NCI-H345 treated with DMSO at 0.1 percent for 48 hours (cell line): ENCODE measurements at regions not wholly inside any gene's neighbourhood (a gene's known extent, or its start where the extent isn't known, plus 50 kb on each side); places are given as distances from the start of the nearest gene placed in this dataset.

Experiments used
- DNase-seq: peaks from one replicate; lab custom pipeline; 2025; ENCODE audit not compliant: unreplicated experiment; lab: John Stamatoyannopoulos, UW

DNA sequence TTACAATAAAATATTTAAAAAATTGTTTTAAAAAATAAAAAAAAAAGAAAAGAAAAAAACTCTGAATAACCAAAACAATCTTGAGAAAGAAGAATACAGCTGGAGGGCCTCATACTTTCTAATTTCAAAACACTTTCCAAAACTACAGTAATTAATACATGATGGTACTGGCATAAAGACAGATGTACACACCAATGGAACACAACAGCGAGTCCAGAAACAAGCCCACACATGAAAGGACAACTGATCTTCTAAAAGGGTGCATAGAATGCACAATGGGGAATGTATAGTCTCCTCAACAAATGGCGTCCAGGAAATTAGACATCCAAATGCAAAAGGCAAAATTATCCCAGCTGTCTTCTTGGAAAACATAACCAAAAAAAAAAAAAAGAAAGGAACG lies 99.6 kb downstream of the LURAP1L start:
- no peak for DNase-seq

DNA sequence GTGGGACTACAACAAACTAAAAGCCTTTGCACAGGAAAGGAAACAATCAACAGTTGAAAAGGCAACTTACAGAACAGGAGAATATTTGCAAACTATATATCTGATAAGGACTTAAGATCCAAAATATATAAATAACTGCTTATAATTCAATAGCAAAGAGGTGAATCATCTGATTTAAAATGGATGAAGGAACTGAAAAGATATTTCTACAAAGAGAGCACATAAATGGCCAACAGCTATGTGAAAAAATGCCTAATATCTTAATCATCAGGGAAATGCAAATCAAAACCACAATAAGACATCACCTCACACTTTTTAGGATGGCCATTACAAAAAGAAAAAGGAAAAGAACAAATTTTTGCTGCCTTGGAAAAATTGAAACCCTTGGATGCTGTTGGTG lies 100.4 kb downstream of the LURAP1L start:
- DNase-seq = no peak

DNA sequence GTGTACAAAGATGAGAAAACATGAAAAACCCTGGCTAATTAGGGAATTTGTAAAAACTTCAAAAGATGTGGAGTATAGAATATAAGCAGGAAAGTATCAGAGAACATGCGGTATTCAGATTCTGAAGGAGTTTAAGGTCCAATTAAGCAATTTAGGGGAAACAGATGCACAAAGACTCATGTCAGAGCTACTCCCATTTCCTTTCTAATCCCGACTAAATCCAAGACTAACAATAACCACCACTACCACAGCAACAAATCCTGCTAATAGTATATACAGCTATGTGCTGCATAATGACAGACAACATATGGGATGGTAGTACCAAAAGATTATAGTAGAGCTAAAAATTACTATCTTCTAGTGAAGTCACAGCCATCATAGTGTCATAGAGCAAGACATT lies 102.1 kb downstream of the LURAP1L start:
- DNase-seq = no peak

- DNase-seq = no peak
Measured at GRCh38 chr9:12878351-12878978, 103.6 kb downstream of the LURAP1L start.

- DNase-seq = no peak
Measured at GRCh38 chr9:12879961-12880360, 105.1 kb downstream of the LURAP1L start.

DNA sequence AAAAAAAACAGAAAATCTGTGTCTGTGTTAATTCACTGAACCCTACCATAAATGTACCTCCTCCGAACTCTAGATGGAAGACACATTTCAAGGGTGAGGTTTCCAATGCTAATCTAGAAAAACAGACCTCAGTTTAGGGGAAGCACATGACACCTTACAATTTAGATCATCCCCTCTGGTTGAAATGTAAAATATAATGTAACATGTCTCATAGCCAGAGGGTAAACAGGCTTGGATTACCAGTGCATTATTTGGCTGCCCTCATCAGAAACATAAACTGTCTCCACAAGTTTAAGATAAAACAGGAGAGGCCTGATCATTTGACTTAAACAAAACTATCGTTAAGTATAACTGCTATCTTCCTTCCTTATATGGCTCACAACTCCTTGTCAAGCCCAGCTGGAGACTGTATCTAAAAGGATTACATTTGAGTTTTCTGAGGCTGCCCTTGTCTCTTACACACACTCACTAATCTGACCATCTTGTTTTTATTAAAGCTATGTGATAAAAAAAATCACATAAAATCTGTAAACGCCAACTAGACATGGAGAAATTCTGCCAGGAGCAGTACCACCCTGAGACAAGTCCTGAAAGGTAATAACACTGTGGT lies 105.7 kb downstream of the LURAP1L start:
- DNase-seq = no peak

GRCh38 chr9:12882430-12882829 lies 107.6 kb downstream of the LURAP1L start:
- no peak for DNase-seq

DNA sequence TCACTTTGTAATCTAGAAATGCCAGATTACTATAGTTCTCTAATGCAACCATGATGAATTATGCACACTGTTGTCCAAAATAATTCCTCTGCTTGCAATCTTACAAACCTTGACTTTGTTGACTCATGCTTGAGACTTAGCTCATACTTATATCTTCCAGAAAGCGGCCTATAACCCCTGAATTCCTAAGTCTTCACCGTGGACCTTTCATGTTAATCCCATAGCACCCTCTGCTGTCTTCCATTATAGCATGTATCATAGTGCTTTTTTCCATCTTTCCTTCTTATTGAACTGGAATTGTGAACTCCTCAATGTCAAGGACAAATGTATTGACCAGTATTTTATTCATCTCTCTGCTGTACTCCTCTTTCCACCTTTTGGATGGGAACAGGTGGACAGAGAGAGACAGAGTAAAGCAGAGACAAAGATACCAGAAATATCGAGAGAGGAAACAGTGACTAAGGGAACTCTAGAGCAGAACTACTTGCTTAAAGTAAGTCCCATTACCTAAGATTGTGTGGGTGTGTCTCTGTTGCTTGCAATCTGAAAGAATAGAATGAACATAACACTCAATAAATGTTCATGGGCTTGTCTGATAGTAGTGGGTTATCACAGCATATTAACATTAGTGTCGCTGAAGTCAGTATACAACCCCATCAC lies 110.0 kb downstream of the LURAP1L start:
- DNase-seq = no peak

GRCh38 chr9:12889402-12890106 lies 114.7 kb downstream of the LURAP1L start:
- no peak for DNase-seq

- no peak for DNase-seq
Measured at GRCh38 chr9:12891588-12891987, 116.8 kb downstream of the LURAP1L start.

DNA sequence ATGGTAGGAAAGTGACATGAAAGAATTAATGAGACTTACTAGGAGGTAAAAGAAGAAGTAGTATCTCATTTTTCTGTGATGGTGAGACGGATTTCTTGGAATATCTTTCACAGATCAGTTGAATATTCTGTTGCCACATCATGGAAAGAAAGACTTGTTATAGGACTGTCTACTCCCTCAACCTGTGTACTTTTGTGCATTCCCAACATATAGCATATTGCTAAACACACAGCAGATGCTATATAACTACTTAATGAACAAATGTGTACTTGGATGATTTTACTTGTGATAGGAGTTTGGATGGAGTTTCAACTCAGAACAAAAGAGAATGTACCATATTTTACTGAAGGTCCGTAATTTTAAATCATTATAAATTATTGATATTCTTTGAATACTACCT lies 128.5 kb downstream of the LURAP1L start:
- DNase-seq = no peak

DNA sequence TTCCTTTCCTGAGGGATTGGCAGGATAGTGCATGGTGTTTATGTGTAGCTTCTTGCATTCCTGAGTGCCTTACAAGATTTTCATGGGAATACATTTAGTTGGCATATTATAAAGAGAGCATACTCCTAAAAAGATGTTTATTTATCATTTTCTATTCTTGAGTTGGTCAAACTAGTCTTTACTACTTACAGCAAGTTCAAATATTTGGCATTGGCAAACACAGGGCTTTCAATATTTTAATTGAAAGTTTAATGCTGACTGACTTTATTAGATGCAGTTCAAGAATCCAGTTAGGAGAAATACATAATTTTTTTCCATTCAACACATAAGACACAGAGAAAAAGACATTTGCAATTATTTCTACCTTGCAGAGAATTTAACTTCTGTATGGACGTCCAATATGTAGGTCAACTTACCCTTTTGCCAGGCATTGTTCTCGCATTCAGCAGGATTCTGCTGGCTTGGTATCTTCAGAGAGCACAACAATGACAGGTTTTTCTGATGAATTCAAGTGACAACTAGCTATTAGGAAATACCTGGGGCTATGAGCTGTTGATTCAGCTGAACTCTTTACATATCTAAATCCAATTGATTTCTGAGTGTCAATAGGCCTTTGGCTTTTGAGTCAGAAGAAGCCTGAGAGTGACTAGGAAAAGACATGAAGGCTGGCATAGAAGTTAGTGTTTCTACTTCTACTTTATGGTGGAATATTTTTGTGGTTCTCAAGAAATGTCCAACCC lies 129.6 kb downstream of the LURAP1L start:
- no peak for DNase-seq

DNA sequence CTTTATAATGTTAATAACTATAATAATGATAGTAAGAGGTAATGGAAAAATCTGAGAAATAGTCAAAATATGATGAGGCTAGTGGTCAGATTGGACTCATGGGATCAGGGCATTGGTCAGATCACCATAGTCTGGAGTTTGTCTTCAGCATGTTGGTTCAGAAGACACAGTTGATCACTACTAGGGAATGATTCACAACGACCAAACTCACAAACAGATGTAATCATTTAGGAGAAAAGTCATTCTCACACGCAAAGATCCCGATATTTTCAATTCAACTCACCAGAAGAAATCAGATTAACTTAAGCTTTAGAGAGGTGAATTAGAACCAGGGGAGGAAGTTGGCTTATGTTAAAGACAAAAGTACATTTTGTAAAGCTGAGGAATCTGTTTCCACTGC lies 131.8 kb downstream of the LURAP1L start:
- DNase-seq = no peak

- no peak for DNase-seq
Measured at GRCh38 chr9:12908895-12909294, 134.1 kb downstream of the LURAP1L start.

DNA sequence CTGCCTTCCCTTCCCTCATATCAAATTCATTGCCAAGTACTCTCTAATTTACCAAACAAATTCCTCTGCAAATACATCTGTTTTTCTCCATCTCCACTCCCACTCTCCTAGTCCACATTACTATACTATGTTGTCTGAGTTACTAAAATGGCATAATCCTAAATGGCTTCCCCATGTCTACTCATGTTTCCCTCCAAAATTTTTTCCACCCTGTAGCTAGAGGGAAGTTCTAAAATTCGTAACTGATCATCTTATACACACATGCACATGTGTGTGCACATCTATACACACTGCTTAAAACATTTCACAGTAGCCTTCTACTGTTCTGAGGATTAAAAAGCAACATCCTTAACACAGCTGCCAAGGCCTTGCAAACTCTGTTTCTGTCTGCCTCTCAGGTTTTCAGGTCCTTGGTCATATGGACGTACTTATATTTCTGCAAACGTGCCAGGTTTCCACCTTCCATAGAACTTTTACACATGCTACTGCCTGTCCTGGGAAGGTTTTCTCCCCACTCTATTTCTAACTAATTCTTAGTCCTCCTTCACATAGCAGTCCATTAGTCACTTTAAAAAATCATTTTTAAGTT lies 140.6 kb downstream of the LURAP1L start:
- DNase-seq = no peak

- no peak for DNase-seq
Measured at GRCh38 chr9:12916042-12916441, 141.2 kb downstream of the LURAP1L start.

- no peak for DNase-seq
Measured at GRCh38 chr9:12920437-12920836, 145.6 kb downstream of the LURAP1L start.

GRCh38 chr9:12921621-12922020 lies 146.8 kb downstream of the LURAP1L start:
- no peak for DNase-seq

DNA sequence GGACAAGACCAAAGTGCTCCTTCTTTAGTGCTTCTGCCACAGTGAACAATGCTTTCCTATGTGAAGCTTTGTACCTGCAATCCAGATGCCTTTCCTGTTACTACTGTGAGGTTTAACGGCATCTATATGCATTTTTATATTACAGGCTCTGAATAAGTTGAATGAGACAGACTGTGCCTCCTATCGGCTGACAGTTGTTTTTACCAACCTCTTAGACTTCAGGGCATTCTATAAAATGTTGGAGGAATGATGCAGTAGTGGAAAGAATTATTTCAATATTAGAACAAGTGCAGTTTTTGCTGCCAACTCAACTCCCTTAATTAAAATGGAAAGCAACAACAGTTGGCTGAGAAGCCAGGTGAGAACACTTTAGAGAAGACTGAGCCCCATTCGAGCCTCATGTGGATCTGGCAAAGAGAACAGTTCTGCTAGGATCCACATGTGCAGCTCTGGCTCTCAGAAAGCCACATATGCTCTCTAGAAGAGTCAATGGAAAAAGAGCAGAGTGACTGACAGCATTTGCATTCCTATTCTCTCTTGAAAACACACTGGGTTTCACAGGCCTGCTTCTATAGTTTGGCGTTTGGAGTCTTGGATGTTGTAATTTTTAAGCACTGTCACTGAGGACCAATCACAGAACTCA lies 147.5 kb downstream of the LURAP1L start:
- no peak for DNase-seq

GRCh38 chr9:12923468-12924009 lies 148.7 kb downstream of the LURAP1L start:
- no peak for DNase-seq
